ENCODE measurements at regions not wholly inside any gene's neighbourhood (a gene's known extent, or its start where the extent isn't known, plus 50 kb on each side); places are given as distances from the start of the nearest gene placed in this dataset.

DNA sequence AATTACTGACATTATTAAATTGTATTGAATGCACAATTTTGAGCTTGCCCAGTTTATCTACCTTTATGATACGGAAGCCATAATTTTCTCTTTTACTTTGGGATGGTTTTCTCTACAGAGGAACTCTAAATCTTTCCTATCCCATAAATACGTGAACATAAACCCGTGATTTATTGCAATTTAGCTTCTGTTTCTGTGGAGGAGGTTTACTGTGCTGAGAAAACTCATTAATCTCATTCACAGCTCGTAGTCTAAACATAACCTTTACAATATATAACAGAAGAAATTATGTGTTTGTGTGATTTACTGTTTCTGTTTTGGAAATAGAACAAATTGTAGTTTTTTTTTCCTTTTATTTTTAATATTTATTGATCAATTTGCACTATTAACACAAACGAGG lies 207.1 kb upstream of the PCDH9 start:
- Histone ChIP-seq H3K27me3 (ENCODE audit: low read length) (no peaks in the 10 kb centered on the region), H3K9ac (ENCODE audit: low read length) (no peak overlapping the region), H3K4me2 (ENCODE audit: low read length) (no peak overlapping the region), H2AFZ (ENCODE audit: low read length) (no peak overlapping the region), H3K4me3 (ENCODE audit: low read length) (no peak overlapping the region), H4K20me1 (ENCODE audit: low read length) (no peaks in the 10 kb centered on the region), H3K79me2 (ENCODE audit: low read length) (no peaks in the 10 kb centered on the region), H3F3A (ENCODE audit: low read length, unreplicated experiment) (no peaks in the 10 kb centered on the region), H3K9me2 (replicated peaks; ENCODE audit: low read length) (no peaks in the 10 kb centered on the region), H3K4me1 (ENCODE audit: insufficient read depth, low read length) (no peaks in the 10 kb centered on the region), H3K36me3 (ENCODE audit: low read depth, low read length) (no peaks in the 10 kb centered on the region), H3K9me3 (ENCODE audit: low read length) (no peaks in the 10 kb centered on the region), H3K27ac (ENCODE audit: low read length) (no peak overlapping the region)
- TF ChIP-seq EZH2phosphoT487 (IDR thresholded peaks at IDR 0.05; ENCODE audit: borderline replicate concordance, low read length) (no peak), EZH2 (IDR thresholded peaks at IDR 0.05; ENCODE audit: low read length, unreplicated experiment) (no peak)
- TF ChIP-seq, protein P1, sequence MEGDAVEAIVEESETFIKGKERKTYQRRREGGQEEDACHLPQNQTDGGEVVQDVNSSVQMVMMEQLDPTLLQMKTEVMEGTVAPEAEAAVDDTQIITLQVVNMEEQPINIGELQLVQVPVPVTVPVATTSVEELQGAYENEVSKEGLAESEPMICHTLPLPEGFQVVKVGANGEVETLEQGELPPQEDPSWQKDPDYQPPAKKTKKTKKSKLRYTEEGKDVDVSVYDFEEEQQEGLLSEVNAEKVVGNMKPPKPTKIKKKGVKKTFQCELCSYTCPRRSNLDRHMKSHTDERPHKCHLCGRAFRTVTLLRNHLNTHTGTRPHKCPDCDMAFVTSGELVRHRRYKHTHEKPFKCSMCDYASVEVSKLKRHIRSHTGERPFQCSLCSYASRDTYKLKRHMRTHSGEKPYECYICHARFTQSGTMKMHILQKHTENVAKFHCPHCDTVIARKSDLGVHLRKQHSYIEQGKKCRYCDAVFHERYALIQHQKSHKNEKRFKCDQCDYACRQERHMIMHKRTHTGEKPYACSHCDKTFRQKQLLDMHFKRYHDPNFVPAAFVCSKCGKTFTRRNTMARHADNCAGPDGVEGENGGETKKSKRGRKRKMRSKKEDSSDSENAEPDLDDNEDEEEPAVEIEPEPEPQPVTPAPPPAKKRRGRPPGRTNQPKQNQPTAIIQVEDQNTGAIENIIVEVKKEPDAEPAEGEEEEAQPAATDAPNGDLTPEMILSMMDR (conservative IDR thresholded peaks at IDR 0.05; ENCODE audit: low read depth, low read length) = no peak
- BruUV-seq (replicated peaks) = no TSS peak
- ChIA-PET CTCF (no interaction called here), POLR2A (ENCODE audit: unreplicated experiment) (no interaction called here)
- no peak for DNase-seq
- no peak for ATAC-seq
- intact Hi-C loops (cut with micrococcal nuclease) = no loop called here

DNA sequence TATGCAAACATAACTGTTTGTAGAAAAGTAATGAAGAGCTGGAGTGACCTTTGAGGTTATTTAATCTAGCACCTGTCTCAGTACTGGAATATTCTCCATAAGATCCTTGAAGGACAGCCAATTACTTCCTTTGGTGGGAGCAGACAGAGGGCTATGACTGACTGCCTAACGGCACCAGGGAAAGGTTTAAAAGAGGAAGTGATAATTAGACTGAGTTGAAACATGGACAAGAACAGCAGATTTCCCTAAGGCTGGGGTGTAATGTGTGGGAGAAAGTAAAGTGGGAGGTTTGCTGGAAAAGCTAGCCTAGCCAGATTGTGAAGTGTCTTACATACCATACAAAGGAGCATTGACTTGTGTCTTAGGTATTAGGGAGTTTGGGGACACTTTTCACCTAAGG lies 191.3 kb upstream of the PCDH9 start:
- Histone ChIP-seq H3K27me3 (ENCODE audit: low read length) (no peaks in the 10 kb centered on the region), H3K4me3 (ENCODE audit: low read length) (no peak overlapping the region), H3K79me2 (ENCODE audit: low read length) (no peaks in the 10 kb centered on the region), H3K9me2 (replicated peaks; ENCODE audit: low read length) (no peaks in the 10 kb centered on the region), H2AFZ (ENCODE audit: low read length) (no peak overlapping the region), H3K9me3 (ENCODE audit: low read length) (no peaks in the 10 kb centered on the region), H3K36me3 (ENCODE audit: low read depth, low read length) (no peaks in the 10 kb centered on the region), H3F3A (ENCODE audit: low read length, unreplicated experiment) (no peaks in the 10 kb centered on the region), H4K20me1 (ENCODE audit: low read length) (no peaks in the 10 kb centered on the region), H3K4me1 (ENCODE audit: insufficient read depth, low read length) (no peaks in the 10 kb centered on the region), H3K9ac (ENCODE audit: low read length) (no peak overlapping the region), H3K27ac (ENCODE audit: low read length) (no peak overlapping the region), H3K4me2 (ENCODE audit: low read length) (no peak overlapping the region)
- ATAC-seq = no peak
- DNase-seq = no peak
- intact Hi-C loops (cut with micrococcal nuclease) = no loop called here
- CTCF ChIA-PET = no interaction called here
- TF ChIP-seq, protein P1 (conservative IDR thresholded peaks at IDR 0.05; ENCODE audit: low read depth, low read length) = no peak
- TF ChIP-seq EZH2phosphoT487 (IDR thresholded peaks at IDR 0.05; ENCODE audit: borderline replicate concordance, low read length) (no peak), EZH2 (IDR thresholded peaks at IDR 0.05; ENCODE audit: low read length, unreplicated experiment) (no peak)
- POLR2A ChIA-PET (ENCODE audit: unreplicated experiment) = no interaction called here
- BruUV-seq (replicated peaks) = no TSS peak

DNA sequence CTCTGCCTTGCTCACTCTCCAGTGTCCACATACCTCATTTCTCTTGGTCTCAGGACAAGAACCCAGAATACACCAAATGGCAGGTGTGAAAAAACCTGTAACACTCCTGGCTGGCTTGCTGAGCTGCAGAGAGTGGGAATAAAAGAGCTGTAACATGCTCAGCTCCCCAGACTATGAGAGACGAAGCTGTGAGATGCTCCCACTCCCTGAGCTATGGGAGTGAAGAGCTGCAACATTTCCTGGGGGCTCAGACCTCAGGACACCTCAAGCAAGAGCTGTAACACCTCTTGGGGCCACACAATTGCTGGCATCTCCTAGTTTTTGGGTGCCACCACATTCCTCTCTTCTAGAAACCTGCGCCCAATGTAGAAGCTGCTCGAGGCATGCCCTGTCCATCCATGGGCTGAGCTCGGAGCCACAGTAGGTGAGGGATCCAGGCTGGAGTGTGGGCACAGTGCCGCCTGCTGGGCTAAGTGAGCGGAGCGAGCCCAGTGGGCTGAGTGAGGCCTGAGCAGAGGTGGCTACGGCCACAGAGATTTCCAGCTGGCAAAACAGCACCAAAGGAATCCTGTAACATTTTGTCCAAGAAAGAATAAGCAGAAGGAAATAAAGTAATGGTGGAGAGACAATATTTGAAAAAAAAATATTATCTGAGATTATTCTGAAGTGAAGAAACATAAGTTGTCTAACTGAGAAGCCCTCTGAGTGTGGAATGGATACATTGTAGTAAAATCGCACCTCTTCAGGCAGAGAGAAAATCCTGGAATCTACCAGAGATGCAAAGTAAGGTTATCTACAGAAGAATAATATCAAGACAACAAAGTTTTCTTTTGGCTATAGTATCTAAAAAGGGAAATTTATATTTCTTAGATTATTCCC lies 186.2 kb upstream of the PCDH9 start:
- H3K4me3 ChIP-seq (ENCODE audit: low read length) = no peak overlapping the region
- no peak overlapping the region for H2AFZ ChIP-seq (ENCODE audit: low read length)
- H3K36me3 ChIP-seq (ENCODE audit: low read depth, low read length) = no peaks in the 10 kb centered on the region
- TF ChIP-seq EZH2phosphoT487 (IDR thresholded peaks at IDR 0.05; ENCODE audit: borderline replicate concordance, low read length) (no peak), EZH2 (IDR thresholded peaks at IDR 0.05; ENCODE audit: low read length, unreplicated experiment) (no peak)
- TF ChIP-seq, protein P1 (conservative IDR thresholded peaks at IDR 0.05; ENCODE audit: low read depth, low read length) = peak; percentile 72
- H3K79me2 ChIP-seq (ENCODE audit: low read length) = no peaks in the 10 kb centered on the region
- BruUV-seq (replicated peaks) = no TSS peak
- no peaks in the 10 kb centered on the region for H3K4me1 ChIP-seq (ENCODE audit: insufficient read depth, low read length)
- peak; percentile 45 for DNase-seq
- H3K9me3 ChIP-seq (ENCODE audit: low read length) = no peaks in the 10 kb centered on the region
- POLR2A ChIA-PET (ENCODE audit: unreplicated experiment) = no interaction called here
- H3K27ac ChIP-seq (ENCODE audit: low read length) = no peak overlapping the region
- intact Hi-C loops (cut with micrococcal nuclease) = loop anchor here (10.0 kb wide), 1 partner anchor 181 kb away; the partner anchor contains the start of gene PCDH9
- no peaks in the 10 kb centered on the region for H3K9me2 ChIP-seq (replicated peaks; ENCODE audit: low read length)
- H3K9ac ChIP-seq (ENCODE audit: low read length) = no peak overlapping the region
- no peak overlapping the region for H3K4me2 ChIP-seq (ENCODE audit: low read length)
- H4K20me1 ChIP-seq (ENCODE audit: low read length) = no peaks in the 10 kb centered on the region
- CTCF ChIA-PET = interaction anchor here (0.8 kb wide), 1 partner anchor 100 kb away, joined by 6 read pairs; no protein-coding TSS in a partner anchor
- peak; percentile 95 for ATAC-seq
- no peaks in the 10 kb centered on the region for H3K27me3 ChIP-seq (ENCODE audit: low read length)
- H3F3A ChIP-seq (ENCODE audit: low read length, unreplicated experiment) = no peaks in the 10 kb centered on the region

Data from PC-3 (cell line).